DMS79 treated with DMSO at 0.1 percent for 48 hours (cell line): ENCODE measurements at regions not wholly inside any gene's neighbourhood (a gene's known extent, or its start where the extent isn't known, plus 50 kb on each side); places are given as distances from the start of the nearest gene placed in this dataset.
"Not testable (repeated sequence)": the region's sequence is repeated elsewhere in the genome, so short reads cannot be mapped to it uniquely, and the experiment has no call there.

Experiments used
- DNase-seq: peaks from one replicate; lab custom pipeline; 2025; lab: John Stamatoyannopoulos, UW

GRCh38 chr9:115880221-115880885 lies 273.2 kb upstream of the PAPPA start:
- no peak for DNase-seq

GRCh38 chr9:115882911-115883310 lies 270.7 kb upstream of the PAPPA start:
- DNase-seq = no peak

- DNase-seq = no peak
Observed at GRCh38 chr9:115883467-115884329, 269.9 kb upstream of the PAPPA start.

- DNase-seq = no peak
Observed at GRCh38 chr9:115884846-115885245, 268.7 kb upstream of the PAPPA start.

- DNase-seq = no peak
Observed at GRCh38 chr9:115888131-115888530, 265.5 kb upstream of the PAPPA start.

- DNase-seq = no peak
Observed at GRCh38 chr9:115891929-115892328, 261.7 kb upstream of the PAPPA start.

- DNase-seq = not testable (repeated sequence)
Observed at GRCh38 chr9:115898478-115898877, 255.1 kb upstream of the PAPPA start.

- DNase-seq = no peak
Observed at GRCh38 chr9:115900698-115901097, 252.9 kb upstream of the PAPPA start.

GRCh38 chr9:115910959-115911358 lies 242.6 kb upstream of the PAPPA start:
- no peak for DNase-seq

GRCh38 chr9:115912086-115912485 lies 241.5 kb upstream of the PAPPA start:
- no peak for DNase-seq

- no peak for DNase-seq
Observed at GRCh38 chr9:115913696-115914095, 239.9 kb upstream of the PAPPA start.

GRCh38 chr9:115914291-115914690 lies 239.3 kb upstream of the PAPPA start:
- no peak for DNase-seq

GRCh38 chr9:115921301-115921700 lies 232.3 kb upstream of the PAPPA start:
- DNase-seq = no peak

- DNase-seq = no peak
Observed at GRCh38 chr9:115922444-115922843, 231.1 kb upstream of the PAPPA start.

GRCh38 chr9:115923410-115923809 lies 230.2 kb upstream of the PAPPA start:
- no peak for DNase-seq

- no peak for DNase-seq
Observed at GRCh38 chr9:115923903-115924668, 229.5 kb upstream of the PAPPA start.

- no peak for DNase-seq
Observed at GRCh38 chr9:115924669-115924987, 229.0 kb upstream of the PAPPA start.

GRCh38 chr9:115925424-115925823 lies 228.2 kb upstream of the PAPPA start:
- no peak for DNase-seq

GRCh38 chr9:115930472-115930871 lies 223.1 kb upstream of the PAPPA start:
- DNase-seq = no peak

- no peak for DNase-seq
Observed at GRCh38 chr9:115938479-115938878, 215.1 kb upstream of the PAPPA start.

- DNase-seq = no peak
Observed at GRCh38 chr9:115939065-115939765, 214.4 kb upstream of the PAPPA start.
